GM19035 (cell line): ENCODE measurements at regions not wholly inside any gene's neighbourhood (a gene's known extent, or its start where the extent isn't known, plus 50 kb on each side); places are given as distances from the start of the nearest gene placed in this dataset.
"Not testable (repeated sequence)": the region's sequence is repeated elsewhere in the genome, so short reads cannot be mapped to it uniquely, and the experiment has no call there.

Experiments used
- ATAC-seq: cut with Tn5 transposase; IDR thresholded peaks from one replicate; pipeline ENCODE4 v1.9.1; 2021; ENCODE audit not compliant: unreplicated experiment

- ATAC-seq, result no peak
Measured at GRCh38 chr3:152578769-152579168, 256.2 kb upstream of the P2RY1 start.

GRCh38 chr3:152581951-152582350 is 253.0 kb upstream of the P2RY1 start:
- ATAC-seq, result no peak

- no peak for ATAC-seq
Measured at GRCh38 chr3:152583963-152584362, 251.0 kb upstream of the P2RY1 start.

GRCh38 chr3:152586974-152587373 is 248.0 kb upstream of the P2RY1 start:
- no peak for ATAC-seq

- ATAC-seq, result no peak
Measured at GRCh38 chr3:152587861-152588260, 247.1 kb upstream of the P2RY1 start.

- no peak for ATAC-seq
Measured at GRCh38 chr3:152589644-152590043, 245.3 kb upstream of the P2RY1 start.

- ATAC-seq, result no peak
Measured at GRCh38 chr3:152591515-152591914, 243.4 kb upstream of the P2RY1 start.

- no peak for ATAC-seq
Measured at GRCh38 chr3:152593242-152593641, 241.7 kb upstream of the P2RY1 start.

- peak; percentile 99 for ATAC-seq
Measured at GRCh38 chr3:152595975-152596821, 238.7 kb upstream of the P2RY1 start.

- not testable (repeated sequence) for ATAC-seq
Measured at GRCh38 chr3:152596832-152597231, 238.1 kb upstream of the P2RY1 start.

GRCh38 chr3:152606146-152606545 is 228.8 kb upstream of the P2RY1 start:
- no peak for ATAC-seq

GRCh38 chr3:152607179-152607578 is 227.8 kb upstream of the P2RY1 start:
- ATAC-seq, result no peak

- ATAC-seq, result no peak
Measured at GRCh38 chr3:152608696-152609594, 226.0 kb upstream of the P2RY1 start.

GRCh38 chr3:152609891-152610290 is 225.0 kb upstream of the P2RY1 start:
- ATAC-seq, result no peak

GRCh38 chr3:152610622-152611021 is 224.3 kb upstream of the P2RY1 start:
- no peak for ATAC-seq

GRCh38 chr3:152611905-152612304 is 223.0 kb upstream of the P2RY1 start:
- no peak for ATAC-seq

GRCh38 chr3:152613851-152614250 is 221.1 kb upstream of the P2RY1 start:
- ATAC-seq, result no peak

GRCh38 chr3:152615681-152616080 is 219.2 kb upstream of the P2RY1 start:
- ATAC-seq, result no peak

- no peak for ATAC-seq
Measured at GRCh38 chr3:152617609-152618008, 217.3 kb upstream of the P2RY1 start.

GRCh38 chr3:152618529-152618928 is 216.4 kb upstream of the P2RY1 start:
- ATAC-seq, result no peak

GRCh38 chr3:152619691-152620090 is 215.2 kb upstream of the P2RY1 start:
- no peak for ATAC-seq

GRCh38 chr3:152620395-152620794 is 214.5 kb upstream of the P2RY1 start:
- ATAC-seq, result no peak
